Muscle of arm (tissue), 1 donor: ENCODE measurements at regions not wholly inside any gene's neighbourhood (a gene's known extent, or its start where the extent isn't known, plus 50 kb on each side); places are given as distances from the start of the nearest gene placed in this dataset.

Experiments
- DNase-seq: peaks from one replicate; pipeline ENCODE4 v3.0.0-alpha.2; 2013

GRCh38 chr3:99542767-99543518 is 95.5 kb upstream of the COL8A1 start:
- DNase-seq: no peak

DNA sequence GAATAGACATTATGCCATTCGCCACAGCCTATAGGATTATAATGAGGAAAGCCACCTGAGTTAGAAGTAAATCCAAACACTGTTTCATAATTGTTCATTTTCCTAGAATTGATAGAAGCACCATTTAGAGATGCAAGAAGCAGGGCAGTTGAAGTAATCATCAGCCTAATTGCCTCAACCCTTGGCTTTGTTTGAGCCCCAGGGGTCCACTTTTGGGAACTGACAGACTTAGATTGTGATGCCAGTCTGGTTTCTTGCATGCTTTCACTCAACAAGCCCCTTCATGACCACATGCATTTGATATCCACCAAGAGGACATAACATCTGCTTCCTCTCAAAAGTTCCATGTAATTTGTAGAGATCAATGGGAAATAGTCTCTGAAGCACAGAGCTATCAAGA is 97.2 kb upstream of the COL8A1 start:
- DNase-seq: no peak

DNA sequence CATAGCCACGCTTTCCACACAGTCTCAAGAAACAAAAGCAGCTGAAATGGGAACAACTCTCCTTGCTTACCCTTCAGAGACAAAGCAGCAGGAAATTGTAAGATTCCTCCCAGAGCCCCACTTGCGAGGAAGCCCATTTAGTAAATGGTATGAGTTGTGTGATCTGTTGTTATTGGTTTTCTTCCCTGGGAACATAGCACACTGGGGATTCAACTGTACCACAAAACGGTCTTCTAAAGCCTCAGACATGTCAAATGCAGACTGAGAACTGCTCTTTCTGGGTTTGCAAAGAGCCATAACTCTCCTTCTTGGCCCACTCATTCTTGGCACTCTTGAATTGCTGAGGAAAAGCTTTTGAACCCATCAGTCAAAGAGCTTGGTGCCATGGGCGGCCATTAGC is 101.0 kb upstream of the COL8A1 start:
- DNase-seq: no peak

DNA sequence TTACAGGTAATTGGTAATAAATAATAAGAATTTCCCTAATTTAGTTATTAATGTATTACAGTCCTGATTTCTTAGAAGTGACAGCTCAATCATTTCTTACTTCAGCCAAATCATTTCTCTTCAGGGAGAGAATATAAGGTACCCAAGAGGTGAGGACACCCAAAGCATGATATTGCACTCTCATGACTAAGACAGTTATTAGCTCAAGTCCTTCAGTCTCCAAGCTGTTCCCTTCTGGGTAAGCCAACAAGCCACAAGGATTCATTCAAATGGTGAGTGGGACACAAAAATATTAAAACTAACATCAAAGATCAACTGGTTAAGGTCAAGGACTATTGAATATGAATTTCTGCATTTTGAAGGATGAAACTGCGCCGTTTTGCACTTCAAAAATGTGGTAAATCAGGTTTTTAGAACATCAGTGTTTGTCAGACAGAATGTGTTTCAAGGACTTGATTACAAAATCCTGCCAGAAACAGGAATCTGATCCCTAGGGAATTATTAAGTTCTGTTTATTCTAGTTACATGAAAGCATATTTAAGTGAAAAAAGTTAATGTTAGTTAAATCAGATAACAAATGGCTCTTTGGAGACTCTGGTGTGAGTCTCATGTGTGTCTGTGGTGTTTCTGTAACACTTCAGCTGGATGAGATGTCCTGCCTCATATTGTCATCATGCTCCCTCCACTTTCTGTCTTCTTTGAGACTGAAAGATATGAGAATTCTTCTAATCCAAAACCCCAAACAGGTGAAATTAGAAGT is 101.7 kb upstream of the COL8A1 start:
- DNase-seq: no peak

GRCh38 chr3:99534951-99535704 is 103.3 kb upstream of the COL8A1 start:
- DNase-seq: no peak

- DNase-seq: no peak
Measured at GRCh38 chr3:99532246-99532645, 106.1 kb upstream of the COL8A1 start.

- no peak for DNase-seq
Measured at GRCh38 chr3:99529265-99529664, 109.1 kb upstream of the COL8A1 start.

DNA sequence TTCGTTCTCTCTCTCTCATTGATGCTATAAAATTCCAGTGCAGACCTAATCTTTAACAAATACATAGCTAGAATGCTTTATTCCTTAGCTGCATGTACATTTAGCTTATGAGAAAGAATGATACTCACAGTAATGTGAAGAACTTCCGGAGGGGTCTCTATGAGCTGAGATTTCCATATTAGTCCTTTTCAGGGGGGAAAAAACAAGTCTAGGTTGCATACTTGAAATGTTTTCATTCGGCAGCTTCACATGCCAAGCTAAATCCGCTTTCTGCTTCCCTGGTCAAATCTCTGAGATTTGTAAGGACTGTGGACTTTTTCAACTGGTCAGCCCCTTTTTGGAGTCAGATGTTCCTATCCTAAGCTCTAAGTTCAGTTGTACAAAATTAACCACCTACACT is 111.5 kb upstream of the COL8A1 start:
- no peak for DNase-seq

GRCh38 chr3:99524559-99524958 is 113.8 kb upstream of the COL8A1 start:
- DNase-seq: no peak

GRCh38 chr3:99523431-99524127 is 114.8 kb upstream of the COL8A1 start:
- DNase-seq: no peak

- no peak for DNase-seq
Measured at GRCh38 chr3:99522147-99522546, 116.2 kb upstream of the COL8A1 start.

DNA sequence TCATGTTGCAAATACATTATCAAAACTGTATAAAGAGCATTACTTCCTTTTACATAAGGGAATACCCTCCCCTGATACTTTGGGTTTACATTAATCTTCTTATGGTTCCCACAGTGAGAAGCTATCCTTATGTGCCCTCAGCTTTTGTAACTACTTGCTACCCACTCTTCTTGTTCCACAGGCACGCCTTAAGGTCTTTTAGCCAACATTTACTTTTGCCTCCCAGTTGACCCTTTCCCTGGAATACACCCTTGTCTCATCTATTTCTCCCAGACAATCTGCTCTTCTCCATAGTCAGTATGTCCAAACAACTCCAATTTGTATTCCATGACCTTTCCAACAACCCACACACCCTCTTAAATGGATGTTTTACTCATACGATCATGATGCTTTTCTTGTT is 116.8 kb upstream of the COL8A1 start:
- no peak for DNase-seq

- DNase-seq: no peak
Measured at GRCh38 chr3:99520513-99520912, 117.9 kb upstream of the COL8A1 start.

DNA sequence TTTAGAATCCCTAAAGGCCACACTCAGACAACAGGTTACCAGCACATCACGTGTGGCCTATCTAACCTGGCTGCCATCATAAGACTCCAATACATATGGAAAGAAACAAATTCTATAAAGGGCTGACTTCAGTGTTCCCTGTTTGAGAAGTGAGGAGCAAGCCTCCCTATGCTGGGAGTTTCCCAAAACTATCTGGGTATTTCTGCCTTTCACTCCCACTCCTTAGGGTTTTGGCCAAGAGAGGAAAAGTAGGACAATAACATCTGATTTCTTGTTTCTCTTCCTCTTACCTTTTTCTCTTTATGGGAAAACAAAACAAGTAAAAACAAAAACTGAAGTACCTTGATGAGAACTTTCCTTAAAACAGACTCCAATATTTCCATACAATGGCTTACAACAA is 121.5 kb upstream of the COL8A1 start:
- no peak for DNase-seq

- DNase-seq: no peak
Measured at GRCh38 chr3:99515891-99516290, 122.5 kb upstream of the COL8A1 start.

DNA sequence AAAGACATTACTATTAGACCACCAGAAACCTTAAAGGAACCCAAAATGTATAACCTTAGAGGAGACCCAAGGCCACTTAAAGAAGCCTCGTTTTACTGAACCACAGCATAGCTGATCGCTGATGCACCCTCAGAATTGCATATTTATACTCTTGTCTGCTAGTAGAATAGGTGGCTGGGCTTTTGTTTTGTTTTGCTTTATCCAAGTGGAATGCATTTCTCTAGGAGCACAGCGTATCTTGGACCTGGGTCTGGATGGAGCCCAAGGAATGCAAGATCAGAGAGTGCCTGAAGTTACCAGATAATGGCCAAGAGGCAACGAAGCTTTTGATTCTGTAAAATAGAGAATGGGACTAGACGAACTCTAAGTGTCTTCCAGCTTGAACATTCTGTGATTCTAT is 129.2 kb upstream of the COL8A1 start:
- DNase-seq: no peak

DNA sequence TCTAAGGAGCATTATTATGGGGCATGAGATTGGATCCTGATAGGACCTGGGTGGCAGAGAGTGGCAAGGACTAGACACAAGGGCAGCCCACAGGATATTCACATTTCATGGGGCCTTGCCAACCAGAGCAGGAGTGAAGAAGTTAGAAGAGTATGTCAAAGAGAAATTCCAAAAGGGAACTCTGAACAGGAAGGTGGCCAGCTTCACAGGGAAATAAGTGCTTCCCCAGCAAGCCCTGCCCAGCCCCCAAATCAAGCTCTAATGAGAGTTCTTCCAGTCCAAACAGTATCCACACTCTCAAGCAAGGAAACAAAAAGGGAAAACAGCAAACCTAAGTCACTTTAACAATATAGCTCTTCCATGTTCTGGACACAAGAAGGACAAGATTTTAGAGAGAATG is 130.2 kb upstream of the COL8A1 start:
- no peak for DNase-seq

GRCh38 chr3:99505646-99506269 is 132.6 kb upstream of the COL8A1 start:
- no peak for DNase-seq

GRCh38 chr3:99505200-99505599 is 133.2 kb upstream of the COL8A1 start:
- DNase-seq: no peak

DNA sequence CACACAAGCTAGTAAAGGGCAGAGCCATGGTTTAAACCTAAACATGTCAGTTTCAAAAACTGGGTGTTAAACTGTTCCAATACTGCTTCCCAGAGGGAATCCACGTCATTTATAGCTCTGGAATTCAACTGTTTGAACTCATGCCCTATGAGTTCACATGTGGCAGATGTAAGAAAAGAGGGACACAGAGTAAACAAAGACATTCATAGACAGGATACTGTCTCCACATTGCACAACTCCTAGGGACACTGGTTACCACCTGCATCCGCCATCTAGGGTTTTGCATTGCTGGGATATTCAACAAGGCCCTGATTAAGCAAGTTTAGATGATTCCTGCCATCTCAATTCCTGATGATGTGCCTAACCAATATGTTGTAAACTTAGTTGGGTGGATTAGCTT is 134.1 kb upstream of the COL8A1 start:
- no peak for DNase-seq

DNA sequence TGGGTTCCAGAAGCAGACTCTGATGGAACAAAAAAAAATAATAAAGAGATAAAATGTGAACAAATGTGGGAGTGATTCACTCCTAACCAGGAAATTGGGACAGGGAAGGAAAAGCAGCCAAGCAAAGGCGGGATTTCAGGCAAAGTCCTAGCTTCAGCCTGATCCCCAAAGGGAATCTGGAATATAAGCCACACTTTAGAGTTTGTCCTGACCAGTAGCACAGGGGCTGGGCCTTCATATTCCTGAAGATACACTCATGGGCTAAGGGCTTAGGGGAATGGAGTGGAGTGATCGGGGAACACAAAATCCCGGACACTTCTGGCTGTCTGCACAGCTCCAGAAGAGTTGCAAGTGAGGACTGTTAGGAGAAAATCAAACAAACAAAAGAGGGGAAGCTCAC is 135.0 kb upstream of the COL8A1 start:
- DNase-seq: no peak

- no peak for DNase-seq
Measured at GRCh38 chr3:99502871-99503270, 135.5 kb upstream of the COL8A1 start.
